Hepatocyte (in vitro differentiated cells): ENCODE measurements at regions not wholly inside any gene's neighbourhood (a gene's known extent, or its start where the extent isn't known, plus 50 kb on each side); places are given as distances from the start of the nearest gene placed in this dataset.

Source experiments
- DNase-seq: peaks from one replicate; pipeline ENCODE4 v3.0.0-alpha.2; 2016; ENCODE audit warnings: low spot score
- H2AFZ ChIP-seq: fragments of 200-600 bp; sonication (generic); 2 replicates; pipeline ENCODE4 v1.6.0; 2016; ENCODE audit warnings: antibody characterized with exemption, mild to moderate bottlenecking
- H3K27ac ChIP-seq: fragments of 200-600 bp; sonication (generic); 2 replicates; pipeline ENCODE4 v1.5.1; 2016; ENCODE audit warnings: mild to moderate bottlenecking
- H3K27me3 ChIP-seq: fragments of 200-600 bp; sonication (generic); 2 replicates; pipeline ENCODE4 v1.6.1; 2016
- H3K36me3 ChIP-seq: fragments of 200-600 bp; sonication (generic); replicated peaks from 2 replicates; pipeline ENCODE4 v1.5.1; 2016; ENCODE audit warnings: low read depth; ENCODE audit not compliant: insufficient read depth
- H3K4me1 ChIP-seq: fragments of 200-600 bp; sonication (generic); 2 replicates; pipeline ENCODE4 v1.5.1; 2016; ENCODE audit warnings: mild to moderate bottlenecking, moderate library complexity; ENCODE audit not compliant: insufficient read depth
- H3K4me2 ChIP-seq: fragments of 200-600 bp; sonication (generic); 2 replicates; pipeline ENCODE4 v1.6.0; 2016
- H3K4me3 ChIP-seq: fragments of 200-600 bp; sonication (generic); 2 replicates; pipeline ENCODE4 v1.5.1; 2016; ENCODE audit warnings: mild to moderate bottlenecking
- H3K79me2 ChIP-seq: fragments of 200-600 bp; sonication (generic); 2 replicates; pipeline ENCODE4 v1.6.0; 2017; ENCODE audit warnings: mild to moderate bottlenecking
- H3K9me2 ChIP-seq: fragments of 200-600 bp; sonication (generic); replicated peaks from 2 replicates; pipeline ENCODE4 v1.6.0; 2017; ENCODE audit warnings: mild to moderate bottlenecking; ENCODE audit not compliant: insufficient read depth
- H3K9me3 ChIP-seq: fragments of 200-600 bp; sonication (generic); 2 replicates; pipeline ENCODE4 v1.5.1; 2016; ENCODE audit warnings: low read depth, mild to moderate bottlenecking
- H4K20me1 ChIP-seq: fragments of 200-600 bp; sonication (generic); 2 replicates; pipeline ENCODE4 v1.6.0; 2016; ENCODE audit warnings: mild to moderate bottlenecking; ENCODE audit not compliant: insufficient read depth, poor library complexity, severe bottlenecking
- EZH2 ChIP-seq: fragments of 200-600 bp; sonication (generic); IDR thresholded peaks from 2 replicates; pipeline ENCODE4 v1.6.1; 2016; ENCODE audit warnings: antibody characterized with exemption, mild to moderate bottlenecking, borderline replicate concordance
- EZH2phosphoT487 ChIP-seq: fragments of 200-600 bp; sonication (generic); IDR thresholded peaks from one replicate; pipeline ENCODE4 v1.6.1; 2018; ENCODE audit warnings: antibody characterized with exemption, mild to moderate bottlenecking, low read depth, moderate library complexity; ENCODE audit not compliant: unreplicated experiment, severe bottlenecking
- WGBS: methylation state at CpG from one replicate; pipeline ENCODE4 v1.1.6; 2016; ENCODE audit warnings: low lambda C conversion rate; ENCODE audit errors: missing lambda C conversion rate; 5-methylcytosine and 5-hydroxymethylcytosine counted together
- TF ChIP-seq, protein P1 (sequence below): fragments of 200-600 bp; sonication (generic); IDR thresholded peaks from 2 replicates; pipeline ENCODE4 v1.5.1; 2016; ENCODE audit warnings: antibody characterized with exemption, mild to moderate bottlenecking; ENCODE audit not compliant: poor library complexity

DNA sequence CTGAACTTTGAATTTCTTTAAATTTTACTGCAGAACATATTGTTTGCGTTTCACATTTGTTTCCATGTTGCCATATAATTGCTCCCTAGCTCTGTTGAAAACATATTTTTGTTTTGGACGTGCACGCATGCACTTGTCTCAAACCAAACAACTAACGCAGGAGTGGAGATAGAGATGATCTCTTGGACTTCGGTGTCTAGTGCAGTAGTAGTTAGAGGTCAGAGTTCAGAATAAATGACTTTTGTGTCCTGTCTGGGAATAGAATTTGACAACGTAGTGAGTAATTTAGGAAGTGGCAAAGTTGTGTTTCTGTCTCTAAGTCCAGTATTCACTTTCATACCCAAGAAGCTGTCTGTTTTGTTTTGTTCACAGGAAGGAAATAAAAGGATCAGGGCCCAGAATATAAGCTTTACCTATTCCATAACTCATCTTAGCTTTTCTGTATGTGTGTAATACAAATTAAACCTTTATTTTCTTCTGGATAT is 173.8 kb downstream of the AEBP2 start:
- H3K9me3 ChIP-seq: peaks cover 4% of the 10 kb centered on the region
- no peaks in the 10 kb centered on the region for H3K36me3 ChIP-seq
- H2AFZ ChIP-seq: no peak overlapping the region
- H4K20me1 ChIP-seq: no peaks in the 10 kb centered on the region
- H3K27me3 ChIP-seq: no peaks in the 10 kb centered on the region
- H3K27ac ChIP-seq: no peak overlapping the region
- TF ChIP-seq, protein P1, sequence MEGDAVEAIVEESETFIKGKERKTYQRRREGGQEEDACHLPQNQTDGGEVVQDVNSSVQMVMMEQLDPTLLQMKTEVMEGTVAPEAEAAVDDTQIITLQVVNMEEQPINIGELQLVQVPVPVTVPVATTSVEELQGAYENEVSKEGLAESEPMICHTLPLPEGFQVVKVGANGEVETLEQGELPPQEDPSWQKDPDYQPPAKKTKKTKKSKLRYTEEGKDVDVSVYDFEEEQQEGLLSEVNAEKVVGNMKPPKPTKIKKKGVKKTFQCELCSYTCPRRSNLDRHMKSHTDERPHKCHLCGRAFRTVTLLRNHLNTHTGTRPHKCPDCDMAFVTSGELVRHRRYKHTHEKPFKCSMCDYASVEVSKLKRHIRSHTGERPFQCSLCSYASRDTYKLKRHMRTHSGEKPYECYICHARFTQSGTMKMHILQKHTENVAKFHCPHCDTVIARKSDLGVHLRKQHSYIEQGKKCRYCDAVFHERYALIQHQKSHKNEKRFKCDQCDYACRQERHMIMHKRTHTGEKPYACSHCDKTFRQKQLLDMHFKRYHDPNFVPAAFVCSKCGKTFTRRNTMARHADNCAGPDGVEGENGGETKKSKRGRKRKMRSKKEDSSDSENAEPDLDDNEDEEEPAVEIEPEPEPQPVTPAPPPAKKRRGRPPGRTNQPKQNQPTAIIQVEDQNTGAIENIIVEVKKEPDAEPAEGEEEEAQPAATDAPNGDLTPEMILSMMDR: no peak
- TF ChIP-seq EZH2phosphoT487 (no peak), EZH2 (no peak)
- no peak overlapping the region for H3K4me3 ChIP-seq
- no peak for DNase-seq
- WGBS: 87% methylated on average over 6 of the region's 6 CpGs
- no peaks in the 10 kb centered on the region for H3K79me2 ChIP-seq
- no peaks in the 10 kb centered on the region for H3K9me2 ChIP-seq
- no peak overlapping the region for H3K4me2 ChIP-seq
- no peaks in the 10 kb centered on the region for H3K4me1 ChIP-seq

DNA sequence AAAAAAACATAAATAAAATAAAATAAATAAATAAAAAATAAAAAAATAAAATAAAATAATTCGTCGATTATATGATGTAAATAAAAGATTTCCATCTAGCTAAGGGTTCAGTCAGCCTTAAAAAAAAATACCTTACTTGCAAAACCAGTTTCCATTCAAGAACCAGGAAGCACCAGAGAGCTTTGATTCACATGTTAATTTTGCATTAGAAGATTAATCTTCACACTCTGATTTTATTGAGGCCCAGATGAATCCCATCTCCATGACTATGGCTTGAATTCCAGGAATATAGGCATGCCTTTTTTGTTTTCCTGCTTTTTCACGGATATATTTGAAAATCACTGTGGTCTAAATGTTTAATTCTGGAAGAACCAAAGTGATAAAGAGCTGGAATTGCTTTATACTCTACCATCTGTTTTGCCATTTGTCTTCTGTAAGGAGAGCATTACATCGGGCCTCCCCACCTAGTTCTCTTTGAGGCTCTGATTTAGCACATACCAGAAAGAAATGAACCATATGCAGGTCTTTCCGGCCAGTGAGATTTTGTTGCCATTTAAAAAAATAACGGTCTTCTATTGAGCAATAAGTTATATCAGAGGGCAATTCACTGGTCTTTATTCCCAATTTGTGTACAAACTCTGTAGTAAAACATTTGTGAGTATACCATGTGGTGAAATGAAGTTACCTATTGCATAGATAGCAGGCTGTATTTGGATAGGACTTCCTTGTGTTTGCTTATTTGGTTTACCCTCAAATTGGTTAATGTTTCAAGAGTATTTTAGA is 175.5 kb downstream of the AEBP2 start:
- Histone ChIP-seq H3K27ac (no peak overlapping the region), H3K9me3 (peaks cover 4% of the 10 kb centered on the region), H2AFZ (no peak overlapping the region), H3K4me1 (no peaks in the 10 kb centered on the region), H3K9me2 (no peaks in the 10 kb centered on the region), H3K4me2 (no peak overlapping the region), H3K27me3 (no peaks in the 10 kb centered on the region), H4K20me1 (no peaks in the 10 kb centered on the region), H3K4me3 (no peak overlapping the region), H3K79me2 (no peaks in the 10 kb centered on the region), H3K36me3 (no peaks in the 10 kb centered on the region)
- no peak for DNase-seq
- 41% methylated on average over 6 of the region's 6 CpGs for WGBS
- no peak for TF ChIP-seq EZH2phosphoT487
- TF ChIP-seq EZH2: no peak
- TF ChIP-seq, protein P1: no peak

DNA sequence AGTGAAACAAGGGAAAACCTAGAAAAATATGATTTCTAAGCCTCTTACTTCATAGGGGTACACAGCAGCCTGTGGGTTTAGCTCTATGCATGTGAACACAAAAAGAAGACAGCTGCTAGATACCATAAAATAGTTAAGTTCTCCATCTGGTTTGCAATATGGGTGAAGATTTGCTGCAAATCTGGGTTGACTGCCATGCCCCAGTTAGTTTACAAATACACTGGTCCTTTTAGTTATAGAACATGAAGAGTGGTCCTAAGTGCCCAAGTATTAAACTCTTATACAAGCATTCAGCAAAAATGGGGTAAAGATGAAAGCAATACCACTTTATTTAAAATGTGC is 176.1 kb downstream of the AEBP2 start:
- no peaks in the 10 kb centered on the region for H3K79me2 ChIP-seq
- H3K4me2 ChIP-seq: no peak overlapping the region
- no peak overlapping the region for H3K27ac ChIP-seq
- TF ChIP-seq EZH2: no peak
- TF ChIP-seq, protein P1: no peak
- TF ChIP-seq EZH2phosphoT487: no peak
- H3K4me1 ChIP-seq: no peaks in the 10 kb centered on the region
- H3K9me3 ChIP-seq: peaks cover 4% of the 10 kb centered on the region
- H4K20me1 ChIP-seq: no peaks in the 10 kb centered on the region
- H3K36me3 ChIP-seq: no peaks in the 10 kb centered on the region
- DNase-seq: no peak
- H2AFZ ChIP-seq: no peak overlapping the region
- H3K27me3 ChIP-seq: no peaks in the 10 kb centered on the region
- no peak overlapping the region for H3K4me3 ChIP-seq
- no peaks in the 10 kb centered on the region for H3K9me2 ChIP-seq
